ENCODE measurements at regions not wholly inside any gene's neighbourhood (a gene's known extent, or its start where the extent isn't known, plus 50 kb on each side); places are given as distances from the start of the nearest gene placed in this dataset.

GRCh38 chr21:38556390-38556789 lies 58.1 kb upstream of the ERG start:
- DNase-seq: no peak

- DNase-seq: no peak
Observed at GRCh38 chr21:38561205-38561604, 62.9 kb upstream of the ERG start.

- no peak for DNase-seq
Observed at GRCh38 chr21:38561613-38562581, 63.6 kb upstream of the ERG start.

DNA sequence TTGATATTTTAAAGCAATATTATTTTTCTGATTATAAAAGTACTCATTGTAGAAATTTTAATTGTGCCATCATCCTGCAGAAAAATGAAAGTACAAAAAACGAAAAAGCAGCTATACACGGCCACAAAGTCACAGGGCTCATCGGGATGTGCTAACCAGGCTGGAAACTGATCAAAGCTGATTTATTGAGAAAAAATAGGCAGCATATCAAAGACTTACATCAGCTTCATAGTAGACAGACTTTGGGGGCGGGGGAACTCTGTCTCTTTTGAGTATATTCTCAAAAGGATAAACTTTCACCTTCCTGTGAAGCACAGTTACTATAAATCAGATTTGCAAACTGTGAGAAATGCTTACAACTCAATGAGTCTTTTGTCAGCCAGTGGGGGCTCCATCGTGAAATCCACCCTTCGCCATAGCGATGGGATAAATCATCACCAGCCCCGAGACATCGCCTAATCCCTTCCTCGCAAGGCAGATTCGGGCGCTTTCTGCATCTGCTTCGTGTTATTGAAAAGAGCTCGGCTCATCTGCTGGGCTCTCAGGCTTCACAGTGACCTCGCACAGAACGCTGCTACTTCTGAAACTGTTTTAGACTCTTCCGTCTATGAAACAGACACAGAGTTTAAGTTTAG lies 69.2 kb upstream of the ERG start:
- DNase-seq: no peak

- no peak for DNase-seq
Observed at GRCh38 chr21:38567970-38568360, 69.7 kb upstream of the ERG start.

- DNase-seq: no peak
Observed at GRCh38 chr21:38569733-38570132, 71.5 kb upstream of the ERG start.

DNA sequence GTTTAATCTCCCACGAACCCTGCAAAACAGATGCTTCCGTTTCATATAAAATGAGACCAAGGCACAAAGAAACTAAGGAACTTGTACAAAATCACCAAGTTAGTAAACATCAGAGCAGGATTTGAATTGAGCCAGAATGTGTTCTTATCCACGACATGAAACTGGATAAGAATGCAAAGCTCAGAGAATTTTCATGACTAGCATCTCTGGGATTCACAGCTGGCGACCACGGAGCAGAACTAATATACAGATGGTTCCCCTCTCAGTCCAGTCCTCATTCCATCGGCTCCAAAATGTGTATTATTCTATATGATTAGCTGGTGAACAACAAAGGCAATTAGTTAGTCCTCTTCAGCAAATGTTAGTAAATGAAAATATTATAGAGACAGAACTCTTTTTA lies 72.3 kb upstream of the ERG start:
- DNase-seq: no peak

- no peak for DNase-seq
Observed at GRCh38 chr21:38574895-38575575, 76.8 kb upstream of the ERG start.

DNA sequence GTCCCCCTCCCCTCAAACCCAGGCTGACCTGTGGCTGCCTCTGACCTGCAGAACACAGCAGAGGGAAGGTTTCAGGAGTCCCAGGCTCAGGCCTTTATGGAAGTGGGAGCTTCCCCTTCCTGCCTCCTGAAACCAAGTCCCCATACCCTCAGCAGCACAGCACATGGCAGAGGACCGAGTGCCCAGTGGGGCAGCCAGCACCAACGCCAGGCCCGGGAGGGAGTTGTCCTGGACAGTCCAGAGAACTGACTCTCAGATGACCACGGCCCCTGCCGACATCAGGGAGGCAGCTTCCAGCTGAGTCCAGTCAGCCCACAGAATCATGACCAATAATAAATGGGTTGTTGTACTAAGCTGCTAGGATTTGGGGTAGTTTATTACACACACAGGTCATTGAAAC lies 79.6 kb upstream of the ERG start:
- DNase-seq: no peak

DNA sequence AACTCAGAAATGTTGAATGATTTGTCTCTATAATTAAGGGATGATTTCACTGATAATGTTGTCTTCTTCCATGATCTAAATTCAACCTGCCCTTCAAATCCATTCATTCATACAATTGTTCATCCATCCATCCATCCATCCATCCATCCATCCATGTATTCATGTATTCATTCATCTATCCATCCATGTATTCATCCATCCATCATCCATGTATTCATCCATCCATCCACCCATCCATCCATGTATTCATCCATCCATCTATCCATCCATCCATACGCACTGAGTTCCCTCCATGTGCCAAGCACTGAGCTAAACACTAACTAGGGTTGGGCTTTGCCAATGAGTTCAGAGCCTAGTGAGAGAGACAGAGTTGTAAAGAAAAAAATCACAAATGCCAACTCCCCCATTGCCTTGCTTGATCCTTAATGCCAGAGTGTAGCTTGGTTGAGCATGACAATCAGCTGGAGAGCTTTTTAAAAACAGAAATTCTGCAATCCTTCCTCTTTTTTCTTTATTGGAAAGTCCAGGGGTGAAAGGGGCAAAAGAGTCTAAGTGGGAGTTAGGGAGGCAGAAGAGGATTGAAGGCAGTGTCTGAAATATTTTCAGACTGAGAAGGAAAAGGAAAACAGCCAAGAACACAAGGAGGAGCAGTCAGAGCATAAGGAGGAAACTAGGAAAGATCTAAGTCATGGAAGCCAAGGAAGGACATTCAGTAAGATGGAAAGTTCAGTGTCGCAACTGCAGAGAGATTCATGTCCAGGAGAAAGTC lies 92.4 kb upstream of the ERG start:
- DNase-seq: no peak

DNA sequence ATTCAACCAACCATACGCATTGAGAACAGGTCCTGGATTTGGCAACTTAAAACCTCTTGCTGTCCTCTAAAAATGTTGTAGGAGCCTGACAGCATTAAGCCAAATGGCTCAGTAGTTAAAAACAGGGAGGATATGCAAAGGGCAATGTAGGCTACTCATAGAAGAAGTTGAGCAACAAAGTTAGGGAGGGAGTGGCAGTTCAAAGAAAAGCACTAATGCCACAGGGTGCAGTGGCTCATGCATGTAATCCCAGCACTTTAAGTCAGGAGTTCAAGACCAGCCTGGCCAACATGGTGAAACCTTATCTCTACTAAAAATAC lies 92.9 kb upstream of the ERG start:
- no peak for DNase-seq

DNA sequence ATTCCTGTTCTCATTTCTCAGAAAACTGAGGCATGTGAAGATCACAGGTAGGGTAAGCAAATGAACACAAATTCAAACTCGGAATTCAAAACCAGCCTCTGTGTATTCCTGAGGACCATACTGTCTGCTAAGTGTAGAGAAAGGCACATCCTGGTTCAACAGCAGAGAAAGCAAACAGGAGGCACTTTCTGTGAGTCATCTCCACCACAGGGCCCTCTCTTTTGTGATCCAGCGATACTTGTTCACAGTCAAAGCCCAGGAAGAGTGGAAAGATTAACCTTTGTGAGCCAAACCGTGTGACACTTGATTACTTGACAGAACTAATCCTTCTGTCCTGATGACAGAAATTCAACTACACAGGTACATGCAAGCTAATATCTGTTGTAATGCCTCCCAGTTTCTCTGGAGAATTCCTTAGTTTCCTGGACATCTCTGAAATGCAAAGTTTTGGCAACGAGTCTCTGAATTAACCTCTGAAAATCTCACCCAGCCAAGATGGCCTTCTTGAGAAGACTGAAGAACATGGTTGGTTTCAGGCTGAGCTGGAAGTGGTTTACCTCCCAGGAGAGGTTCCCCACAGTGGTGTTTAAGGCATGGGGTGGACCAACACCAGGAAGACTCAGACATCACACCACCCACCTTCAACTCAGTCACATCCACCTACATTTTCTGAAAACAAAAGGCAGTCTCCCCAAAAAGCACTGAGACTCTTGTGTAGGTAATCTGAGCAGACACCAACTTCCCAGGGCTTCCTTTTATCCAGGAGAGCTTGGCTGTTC lies 98.2 kb upstream of the ERG start:
- no peak for DNase-seq

DNA sequence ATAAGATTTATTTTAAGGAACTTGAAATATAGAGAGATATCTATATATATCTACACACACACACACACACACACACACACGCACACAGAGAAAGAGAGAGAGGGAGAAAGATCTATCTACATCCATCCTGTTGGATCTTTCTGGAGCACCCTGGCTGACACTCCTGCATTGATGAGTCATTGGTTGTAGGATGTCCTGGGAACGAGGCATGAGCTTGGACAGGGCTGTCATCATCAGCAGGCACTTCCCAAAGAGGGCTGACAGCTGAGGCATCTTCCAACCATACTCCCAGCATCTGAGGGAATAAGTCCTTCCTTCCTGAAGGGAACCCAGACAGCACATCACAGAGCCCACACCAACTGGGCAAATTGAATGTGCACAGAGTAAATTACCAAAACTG lies 99.1 kb upstream of the ERG start:
- no peak for DNase-seq

- DNase-seq: no peak
Observed at GRCh38 chr21:38598413-38598812, 100.1 kb upstream of the ERG start.

DNA sequence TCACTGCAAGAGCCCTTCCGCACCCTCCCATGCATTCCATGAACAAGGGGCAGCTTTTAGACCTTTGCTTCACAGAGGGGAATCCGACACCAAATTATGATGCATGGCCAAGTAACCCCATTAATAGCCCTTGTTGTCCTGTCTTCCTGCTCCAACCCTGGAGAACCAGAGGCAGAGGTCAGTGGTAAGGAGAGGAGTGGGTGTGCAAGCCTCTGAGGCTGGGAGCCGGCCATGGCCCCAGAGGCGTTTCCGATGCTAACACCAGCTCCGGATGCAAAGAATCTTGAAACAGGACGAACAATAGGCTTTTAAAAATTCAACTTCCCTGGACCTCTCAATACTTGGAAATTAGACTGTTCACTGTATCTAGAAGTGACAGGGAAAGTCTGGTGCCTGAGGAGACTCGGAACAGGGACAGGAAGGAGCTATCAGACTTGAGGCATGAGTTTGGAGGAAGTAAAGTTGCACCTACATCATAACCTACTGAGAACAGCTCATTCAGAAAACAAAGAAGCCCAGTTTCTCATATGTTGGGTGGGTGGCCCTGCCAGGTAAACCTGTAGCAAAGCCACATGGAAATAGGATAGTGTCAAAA lies 101.2 kb upstream of the ERG start:
- no peak for DNase-seq

GRCh38 chr21:38600106-38600505 lies 101.8 kb upstream of the ERG start:
- no peak for DNase-seq

GRCh38 chr21:38605236-38605635 lies 107.0 kb upstream of the ERG start:
- DNase-seq: no peak

DNA sequence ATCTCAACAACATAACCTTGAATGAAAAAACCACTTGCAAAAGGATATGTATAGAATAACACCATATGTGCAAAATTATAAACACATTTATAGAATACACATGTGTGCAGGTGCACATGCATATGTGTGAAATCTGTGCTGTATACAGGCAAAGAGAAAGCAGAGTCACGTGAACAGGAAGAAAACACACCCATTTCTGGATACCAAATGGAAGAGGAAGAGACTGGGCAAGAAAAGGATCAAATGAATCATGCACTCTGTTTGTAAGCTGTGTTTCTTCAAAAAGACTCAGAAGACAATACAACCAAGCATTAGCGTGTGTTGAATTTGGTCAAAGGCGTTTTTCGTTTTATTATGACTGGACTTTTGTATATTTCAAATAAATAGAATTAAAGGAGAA lies 111.3 kb upstream of the ERG start:
- DNase-seq: no peak

- DNase-seq: no peak
Observed at GRCh38 chr21:38610623-38611251, 112.5 kb upstream of the ERG start.

DNA sequence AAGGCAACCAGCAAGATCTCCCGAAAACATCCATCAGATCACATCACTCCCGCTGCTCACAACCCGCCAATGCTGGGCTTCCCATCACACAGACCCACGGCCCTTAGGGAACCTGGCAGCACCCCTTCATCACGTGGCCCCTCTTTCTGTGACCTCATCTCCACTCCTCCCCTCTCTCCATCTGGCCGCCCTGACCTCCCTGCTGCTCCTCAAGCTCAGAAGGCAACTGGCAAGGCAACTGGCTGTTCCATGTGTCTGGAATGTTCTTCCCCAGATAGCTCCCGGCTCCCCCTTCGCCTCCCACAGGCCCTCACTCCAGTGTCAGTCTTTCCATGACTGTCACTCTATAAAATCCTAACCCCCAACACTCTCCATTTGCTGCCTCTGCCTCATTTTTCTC lies 113.0 kb upstream of the ERG start:
- DNase-seq: no peak

DNA sequence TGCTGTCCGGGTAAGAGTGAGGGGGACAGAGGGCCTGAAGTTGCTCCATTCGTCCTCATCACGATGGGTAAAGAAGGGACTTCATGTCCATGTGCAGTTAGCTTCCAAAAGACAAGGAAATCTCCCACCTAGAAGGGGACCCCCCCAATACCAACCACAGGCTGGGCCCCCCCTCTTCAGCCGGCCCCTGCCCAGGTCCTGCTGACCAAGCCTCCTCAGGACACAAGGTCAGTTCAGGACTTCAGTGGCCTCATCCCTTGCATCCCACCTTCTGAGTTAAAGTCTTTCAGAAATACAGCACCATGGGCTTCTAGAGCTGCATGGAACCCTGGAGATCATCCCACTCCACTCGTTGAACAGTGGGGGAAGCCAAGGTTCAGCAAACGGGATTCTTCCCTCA lies 115.4 kb upstream of the ERG start:
- no peak for DNase-seq

- DNase-seq: no peak
Observed at GRCh38 chr21:38614558-38614957, 116.3 kb upstream of the ERG start.

Data from activated naive CD4-positive, alpha-beta T cell (primary cell).